Left colon (tissue), 2 donors: ENCODE measurements at regions not wholly inside any gene's neighbourhood (a gene's known extent, or its start where the extent isn't known, plus 50 kb on each side); places are given as distances from the start of the nearest gene placed in this dataset.
A peak's percentile ranks its signal among the peaks of the same experiment; 100 is the strongest.
"Not testable (repeated sequence)": the region's sequence is repeated elsewhere in the genome, so short reads cannot be mapped to it uniquely, and the experiment has no call there.

Experiments used
- ATAC-seq: fragments of 200-7000 bp; cut with Tn5 transposase; one replicate; pipeline ENCODE4 v1.9.1; 2020; ENCODE audit warnings: mild to moderate bottlenecking, moderate library complexity
- DNase-seq, 2 donors: peaks; one replicate each; pipeline ENCODE4 v3.0.0-alpha.2; 2020
- intact Hi-C, 2 donors: fragments of 100-400 bp; cut with DNase I in 1 of 2; cut with micrococcal nuclease in 1 of 2; formaldehyde crosslinking; loops; one replicate each; pipeline versions ENCODE4 v1.11.2 to v1.14.0; 2022; cut with DNase I, micrococcal nuclease
- donor health status: DM: no; HTN: no; CAD: no.
- donor health status: DM: yes; HTN: yes; CAD: no.

DNA sequence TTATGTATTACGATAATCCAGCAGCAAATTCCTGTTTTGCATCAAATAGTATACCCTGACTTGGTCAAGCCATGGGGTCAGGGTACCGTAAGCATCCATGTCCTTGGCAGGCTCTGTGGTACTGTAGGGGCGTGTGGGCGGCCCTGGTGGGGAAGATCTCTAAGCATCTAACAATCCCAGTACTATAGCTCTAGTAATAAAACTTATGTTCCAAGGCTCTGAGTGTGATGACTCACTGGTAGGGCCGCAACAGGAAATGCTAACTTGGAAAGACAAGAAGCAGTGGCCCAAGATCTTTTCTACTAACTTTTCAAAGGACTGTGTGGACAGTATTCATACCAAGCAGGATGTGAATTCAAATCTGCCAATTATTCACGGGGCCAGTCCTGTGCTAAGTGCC lies 63.8 kb downstream of the CLEC18A start:
- ATAC-seq, result peak; percentile 58
- DNase-seq, intact Hi-C loops: not testable (repeated sequence)

DNA sequence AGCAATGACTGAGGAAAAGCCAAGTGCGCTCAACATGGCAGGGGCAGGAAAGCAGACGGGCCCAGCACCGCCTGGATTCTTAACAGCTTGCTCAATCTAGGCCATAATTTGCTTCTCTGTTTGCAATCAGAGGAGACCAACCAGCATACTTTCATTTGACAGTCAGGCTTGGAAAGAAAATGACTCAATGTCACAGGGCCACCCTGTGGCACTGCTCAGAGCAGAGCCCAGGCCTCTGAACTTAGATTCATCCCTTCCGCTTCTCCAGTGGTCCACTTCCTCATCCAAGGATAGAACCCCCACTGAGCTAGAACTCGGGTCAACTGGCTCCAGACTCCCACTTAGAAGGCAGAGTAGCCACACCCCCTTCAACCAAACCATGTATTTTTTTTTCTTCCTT lies 65.6 kb downstream of the CLEC18A start:
- ATAC-seq, DNase-seq, intact Hi-C loops: not testable (repeated sequence)

GRCh38 chr16:70018254-70018653 lies 67.1 kb downstream of the CLEC18A start:
- ATAC-seq (peak; percentile 93), DNase-seq (peak in 1 of 2 donors; percentile 21)
- intact Hi-C loops, result no loop called here

DNA sequence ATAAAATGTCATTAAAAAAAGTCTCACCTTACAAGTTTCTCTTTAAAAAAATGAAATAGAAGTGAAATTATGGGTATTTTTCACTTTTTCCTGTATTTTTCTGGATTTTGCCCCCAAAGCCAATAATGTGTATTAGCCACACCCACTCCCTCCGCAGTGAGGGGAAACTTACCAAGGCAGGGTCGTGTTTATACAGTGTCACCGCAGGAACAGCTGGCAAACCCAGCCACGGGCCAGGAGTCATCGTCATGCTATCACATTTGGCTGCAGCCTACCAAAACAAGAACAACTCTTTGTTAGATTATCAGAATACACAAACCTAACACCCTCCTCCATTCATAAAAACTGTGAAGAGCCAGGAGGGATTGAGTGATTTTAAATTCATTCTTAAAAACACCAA lies 72.1 kb downstream of the CLEC18A start:
- intact Hi-C loops, DNase-seq: not testable (repeated sequence)
- ATAC-seq, result peak; percentile 40

DNA sequence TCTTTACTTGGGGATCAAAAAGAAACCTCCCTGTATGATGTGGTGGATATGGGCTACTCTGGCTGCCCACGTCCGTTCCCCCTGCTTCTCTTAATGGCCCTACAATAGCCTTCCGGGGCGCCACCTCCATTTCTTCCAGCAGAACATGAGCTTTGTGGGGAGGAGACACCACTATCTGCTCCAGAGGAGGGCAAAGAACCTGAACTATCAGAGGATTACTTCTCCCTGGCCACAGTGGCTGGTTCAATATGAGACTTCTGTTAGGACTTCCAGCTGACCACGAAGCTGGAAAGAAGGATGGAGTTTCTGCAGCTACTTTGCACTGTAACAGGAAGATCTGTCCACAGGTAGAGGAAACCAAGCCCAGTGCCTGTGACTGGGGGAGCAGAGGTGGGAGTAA lies 72.8 kb downstream of the CLEC18A start:
- ATAC-seq, intact Hi-C loops, DNase-seq: not testable (repeated sequence)

GRCh38 chr16:70026165-70026854 lies 75.2 kb downstream of the CLEC18A start:
- DNase-seq, intact Hi-C loops: not testable (repeated sequence)
- ATAC-seq, result peak; percentile 22

GRCh38 chr16:70032906-70033305 lies 81.2 kb upstream of the PDPR start:
- DNase-seq, ATAC-seq, intact Hi-C loops: not testable (repeated sequence)

DNA sequence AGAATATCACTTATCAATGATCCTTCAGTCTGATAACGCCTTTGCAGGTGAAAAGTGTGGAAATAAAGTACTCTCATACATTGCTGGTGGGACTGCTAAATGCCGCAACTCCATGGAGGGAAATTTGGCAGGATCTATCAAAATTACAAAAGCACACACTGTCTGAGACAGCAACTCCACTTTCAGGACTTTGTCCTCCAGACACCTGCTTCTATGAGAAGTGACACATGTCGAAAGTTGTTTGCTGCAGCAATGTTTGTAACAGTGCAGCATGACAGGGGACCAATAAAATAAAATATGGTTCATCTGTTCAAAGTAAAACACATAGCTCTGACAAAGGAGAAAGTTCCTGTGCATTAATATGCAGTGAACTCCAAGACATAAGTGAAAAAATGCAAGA lies 76.2 kb upstream of the PDPR start:
- peak; percentile 60 for ATAC-seq
- intact Hi-C loops, result not testable (repeated sequence)

DNA sequence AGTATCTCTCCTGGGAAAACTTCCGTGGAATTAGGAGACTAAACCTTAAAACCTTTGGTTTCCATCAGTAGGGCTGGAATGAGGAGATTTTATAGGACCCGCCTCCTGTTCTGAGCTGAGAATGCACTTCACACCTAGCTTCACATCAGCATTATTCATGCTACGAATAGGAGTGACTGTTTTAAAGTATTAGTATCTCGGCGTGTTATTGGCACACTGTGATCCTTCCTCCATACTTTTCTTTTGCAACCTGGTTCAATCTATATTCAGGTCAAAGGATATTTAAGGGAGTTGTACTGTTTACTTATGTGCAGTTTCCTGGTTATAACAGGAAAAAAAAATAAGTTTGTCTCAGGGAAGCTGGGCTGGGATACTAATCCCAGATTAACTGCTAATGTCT lies 73.6 kb upstream of the PDPR start:
- intact Hi-C loops, DNase-seq: not testable (repeated sequence)
- peak; percentile 93 for ATAC-seq

More for the DNA sequence above, 76.2 kb upstream of the PDPR start:
- not testable (repeated sequence) for DNase-seq

DNA sequence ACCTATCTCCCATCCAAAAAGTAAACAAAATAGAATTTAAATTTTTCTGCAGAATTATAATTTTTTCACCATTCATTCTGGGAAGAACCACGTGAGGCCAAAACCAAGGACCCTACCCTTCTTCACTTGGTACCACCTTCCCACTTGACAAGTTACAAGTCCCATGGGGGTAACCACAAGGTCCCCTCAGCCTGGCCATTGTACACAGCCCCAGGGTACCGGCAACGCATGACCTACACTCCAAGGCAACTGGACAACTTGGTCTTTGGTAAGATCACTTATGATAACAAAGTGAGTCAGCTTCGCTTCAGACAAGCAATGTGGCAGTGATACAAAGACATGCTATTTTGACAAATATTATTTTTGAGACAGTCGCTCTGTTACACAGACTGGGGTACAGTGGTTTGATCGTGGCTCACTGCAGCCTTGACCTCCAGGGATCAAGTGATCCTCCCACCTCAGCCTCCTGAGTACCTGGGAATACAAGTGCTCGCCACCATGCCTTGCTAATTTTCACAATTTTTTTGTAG lies 70.5 kb upstream of the PDPR start:
- DNase-seq, ATAC-seq, intact Hi-C loops: not testable (repeated sequence)

GRCh38 chr16:70046560-70046959 lies 67.6 kb upstream of the PDPR start:
- ATAC-seq, result not testable (repeated sequence)

DNA sequence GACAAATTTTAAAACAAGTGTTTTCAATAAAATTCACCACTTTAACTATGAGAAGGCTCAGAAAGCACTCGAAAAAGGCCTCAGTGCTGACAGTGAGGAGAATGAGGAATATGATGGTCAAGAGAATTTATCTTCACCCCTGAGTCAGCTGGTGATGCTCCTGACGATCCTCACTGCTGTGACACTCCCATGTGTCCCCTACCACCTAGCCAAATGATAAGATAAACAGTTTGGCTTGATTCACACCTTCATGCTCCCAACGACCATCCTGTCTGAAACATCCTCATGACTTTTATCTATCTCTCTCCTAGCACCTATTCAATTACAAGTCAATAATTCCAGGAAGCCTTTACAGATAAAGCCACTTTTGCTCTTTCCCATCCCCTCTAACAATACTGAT lies 66.0 kb upstream of the PDPR start:
- intact Hi-C loops, ATAC-seq, DNase-seq: not testable (repeated sequence)

More at GRCh38 chr16:70046560-70046959, 67.6 kb upstream of the PDPR start:
- intact Hi-C loops, DNase-seq: not testable (repeated sequence)

GRCh38 chr16:70058056-70058455 lies 56.1 kb upstream of the PDPR start:
- intact Hi-C loops, DNase-seq, ATAC-seq: not testable (repeated sequence)

DNA sequence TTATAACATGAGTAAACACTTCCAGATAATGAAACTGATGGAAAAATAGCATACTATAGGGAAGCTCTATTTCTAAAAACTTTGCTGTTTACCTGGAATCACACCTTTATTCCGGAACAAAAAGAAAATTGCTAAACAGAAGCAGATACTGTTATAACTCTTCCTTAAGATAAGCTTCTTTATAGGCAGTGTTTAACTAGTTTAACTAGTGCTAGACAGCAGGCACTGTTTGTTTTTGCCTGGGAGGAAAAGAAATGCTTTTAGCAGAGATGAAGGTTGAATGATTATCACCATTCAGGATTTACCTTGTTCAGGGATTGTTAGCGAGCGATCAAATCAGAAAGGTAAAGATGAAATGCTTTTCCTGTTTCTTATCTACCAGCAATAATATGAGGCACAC lies 54.7 kb upstream of the PDPR start:
- ATAC-seq, result peak; percentile 65
- DNase-seq, intact Hi-C loops: not testable (repeated sequence)

- ATAC-seq (peak; percentile 63), DNase-seq (peak; percentile 22 to 46)
- intact Hi-C loops, result not testable (repeated sequence)
These were observed 53.6 kb upstream of the PDPR start for GRCh38 chr16:70060521-70061027.

DNA sequence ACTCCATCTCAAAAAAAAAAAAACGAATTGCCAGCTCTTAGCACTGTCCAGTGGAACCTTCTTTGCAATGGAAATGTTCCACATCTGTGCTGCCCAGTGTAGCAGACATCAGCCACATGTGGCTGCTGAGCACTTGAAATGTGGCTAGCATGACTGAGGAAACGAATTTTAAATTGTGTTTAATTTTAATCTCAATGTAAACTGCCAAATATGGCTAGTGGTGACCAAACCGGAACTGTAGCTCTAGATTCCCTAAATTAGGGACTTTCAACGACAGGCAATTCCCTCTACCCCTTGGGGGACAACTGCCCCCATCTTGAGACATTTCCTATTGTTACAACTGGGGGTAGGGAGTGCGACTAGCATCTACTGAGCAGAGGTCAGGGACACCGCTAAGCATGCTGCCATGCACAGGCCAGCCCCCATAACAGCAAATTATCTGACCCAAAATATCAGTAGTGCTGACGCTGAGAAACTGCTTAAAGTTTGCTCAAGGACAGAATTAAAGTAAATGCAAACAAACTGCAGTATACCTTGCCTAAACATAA lies 52.4 kb upstream of the PDPR start:
- ATAC-seq, intact Hi-C loops, DNase-seq: not testable (repeated sequence)

DNA sequence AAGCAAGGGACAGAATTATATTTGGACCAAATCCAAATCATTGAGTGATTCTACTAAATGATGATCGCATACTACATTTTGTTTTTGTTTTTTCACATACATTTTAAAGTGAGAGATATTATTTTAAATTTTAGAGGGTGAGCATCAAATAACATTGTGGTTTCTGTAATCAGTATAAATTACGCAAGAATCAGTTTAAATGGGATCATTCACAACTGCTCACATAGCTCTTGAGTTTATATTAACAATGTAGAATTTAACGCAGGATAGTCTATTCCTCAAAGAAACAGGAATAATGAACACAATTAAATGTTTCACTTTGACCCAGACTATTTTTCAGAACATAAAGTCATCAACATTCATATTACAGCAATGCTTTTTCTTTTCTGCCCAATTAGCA lies 51.2 kb upstream of the PDPR start:
- intact Hi-C loops, DNase-seq, ATAC-seq: not testable (repeated sequence)
